ENCODE measurements at regions not wholly inside any gene's neighbourhood (a gene's known extent, or its start where the extent isn't known, plus 50 kb on each side); places are given as distances from the start of the nearest gene placed in this dataset.

- H3K27ac ChIP-seq (ENCODE audit: low read depth in 2 of 2, low read length in 1 of 2), result no peak overlapping the region
- H3K4me3 ChIP-seq (ENCODE audit: low read depth in 2 of 2, low read length in 1 of 2), result no peak overlapping the region
- ChIA-PET POLR2A (no interaction called here), CTCF (interaction anchor here (0.8 kb wide), 1 partner anchor 9 kb away, joined by 4 read pairs; no protein-coding TSS in a partner anchor)
- H3K9me3 ChIP-seq, result no peaks in the 10 kb centered on the region
- no peaks in the 10 kb centered on the region for H4K20me1 ChIP-seq (ENCODE audit: insufficient read depth)
- no peaks in the 10 kb centered on the region for H3F3A ChIP-seq (replicated peaks; ENCODE audit: insufficient read depth)
- TF ChIP-seq MXI1 (IDR thresholded peaks at IDR 0.05; ENCODE audit: low read depth, low read length), result no peak
- no peaks in the 10 kb centered on the region for H3K27me3 ChIP-seq (ENCODE audit: insufficient read depth)
- H3K79me2 ChIP-seq (ENCODE audit: insufficient read depth), result no peaks in the 10 kb centered on the region
- DNase-seq, result no peak
- no peaks in the 10 kb centered on the region for H3K9me2 ChIP-seq
- WGBS (ENCODE audit: low lambda C conversion rate), result 79% methylated on average over 2 of the region's 2 CpGs
- peaks cover 0 to 3% of the 10 kb centered on the region in 2 experiments for H3K36me3 ChIP-seq (replicated peaks in 1 of 2; ENCODE audit: control insufficient read depth in 1 of 2, insufficient read depth in 2 of 2, low read length in 1 of 2)
- no peak overlapping the region for H3K4me2 ChIP-seq
- no peak overlapping the region for H2AFZ ChIP-seq (ENCODE audit: low read depth)
- H3K4me1 ChIP-seq (ENCODE audit: control insufficient read depth in 1 of 2, insufficient read depth in 2 of 2, low read depth in 1 of 2, low read length in 1 of 2), result no peaks in the 10 kb centered on the region
- no peak overlapping the region for H3K9ac ChIP-seq
Observed at GRCh38 chr6:27119761-27120160, 127.7 kb upstream of the PRSS16 start.

DNA sequence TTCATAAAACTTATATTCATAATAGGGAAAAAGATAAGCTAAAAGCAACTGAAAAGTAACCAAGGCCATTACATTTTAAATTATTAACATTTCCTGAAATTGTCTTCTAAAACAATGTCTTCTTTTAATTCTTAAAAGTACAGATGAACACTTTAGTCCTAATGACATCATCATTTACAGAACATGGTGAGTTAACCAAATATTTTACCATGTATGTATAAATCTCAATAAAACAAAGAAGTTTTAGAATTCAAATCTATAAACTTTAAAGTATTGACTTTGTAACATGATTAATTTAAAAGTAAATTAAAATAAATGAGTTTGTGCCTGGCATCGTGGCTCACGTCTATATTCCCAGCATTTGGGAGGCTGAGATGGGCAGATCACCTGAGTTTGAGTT, 125.9 kb upstream of the PRSS16 start:
- POLR2A ChIA-PET, result no interaction called here

More for the DNA sequence above, 125.9 kb upstream of the PRSS16 start:
- no peak for TF ChIP-seq SIN3A (IDR thresholded peaks at IDR 0.05; ENCODE audit: borderline replicate concordance, low read depth, low read length)
- TF ChIP-seq, protein P1, sequence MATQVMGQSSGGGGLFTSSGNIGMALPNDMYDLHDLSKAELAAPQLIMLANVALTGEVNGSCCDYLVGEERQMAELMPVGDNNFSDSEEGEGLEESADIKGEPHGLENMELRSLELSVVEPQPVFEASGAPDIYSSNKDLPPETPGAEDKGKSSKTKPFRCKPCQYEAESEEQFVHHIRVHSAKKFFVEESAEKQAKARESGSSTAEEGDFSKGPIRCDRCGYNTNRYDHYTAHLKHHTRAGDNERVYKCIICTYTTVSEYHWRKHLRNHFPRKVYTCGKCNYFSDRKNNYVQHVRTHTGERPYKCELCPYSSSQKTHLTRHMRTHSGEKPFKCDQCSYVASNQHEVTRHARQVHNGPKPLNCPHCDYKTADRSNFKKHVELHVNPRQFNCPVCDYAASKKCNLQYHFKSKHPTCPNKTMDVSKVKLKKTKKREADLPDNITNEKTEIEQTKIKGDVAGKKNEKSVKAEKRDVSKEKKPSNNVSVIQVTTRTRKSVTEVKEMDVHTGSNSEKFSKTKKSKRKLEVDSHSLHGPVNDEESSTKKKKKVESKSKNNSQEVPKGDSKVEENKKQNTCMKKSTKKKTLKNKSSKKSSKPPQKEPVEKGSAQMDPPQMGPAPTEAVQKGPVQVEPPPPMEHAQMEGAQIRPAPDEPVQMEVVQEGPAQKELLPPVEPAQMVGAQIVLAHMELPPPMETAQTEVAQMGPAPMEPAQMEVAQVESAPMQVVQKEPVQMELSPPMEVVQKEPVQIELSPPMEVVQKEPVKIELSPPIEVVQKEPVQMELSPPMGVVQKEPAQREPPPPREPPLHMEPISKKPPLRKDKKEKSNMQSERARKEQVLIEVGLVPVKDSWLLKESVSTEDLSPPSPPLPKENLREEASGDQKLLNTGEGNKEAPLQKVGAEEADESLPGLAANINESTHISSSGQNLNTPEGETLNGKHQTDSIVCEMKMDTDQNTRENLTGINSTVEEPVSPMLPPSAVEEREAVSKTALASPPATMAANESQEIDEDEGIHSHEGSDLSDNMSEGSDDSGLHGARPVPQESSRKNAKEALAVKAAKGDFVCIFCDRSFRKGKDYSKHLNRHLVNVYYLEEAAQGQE (IDR thresholded peaks at IDR 0.05; ENCODE audit: low read depth, low read length), result no peak
- no peak for TF ChIP-seq FOXM1 (IDR thresholded peaks at IDR 0.05; ENCODE audit: low read depth)
- TF ChIP-seq USF1 (IDR thresholded peaks at IDR 0.05; ENCODE audit: borderline replicate concordance, low read depth), result no peak
- no peak for TF ChIP-seq NRF1 (IDR thresholded peaks at IDR 0.05; ENCODE audit: low read depth, low read length)
- no peak for TF ChIP-seq PBX3 (IDR thresholded peaks at IDR 0.05)
- TF ChIP-seq NFIC (IDR thresholded peaks at IDR 0.05; ENCODE audit: borderline replicate concordance), result no peak
- TF ChIP-seq CTCF (IDR thresholded peaks at IDR 0.05), result no peak
- TF ChIP-seq RFX5 (IDR thresholded peaks at IDR 0.05; ENCODE audit: low read length), result no peak
- no peak for TF ChIP-seq MEF2A (IDR thresholded peaks at IDR 0.05; ENCODE audit: borderline replicate concordance, low read depth)
- no peak for TF ChIP-seq TCF12 (IDR thresholded peaks at IDR 0.05)
- no peak for TF ChIP-seq RXRA (IDR thresholded peaks at IDR 0.05; ENCODE audit: borderline replicate concordance, low read depth)
- TF ChIP-seq, protein P2, sequence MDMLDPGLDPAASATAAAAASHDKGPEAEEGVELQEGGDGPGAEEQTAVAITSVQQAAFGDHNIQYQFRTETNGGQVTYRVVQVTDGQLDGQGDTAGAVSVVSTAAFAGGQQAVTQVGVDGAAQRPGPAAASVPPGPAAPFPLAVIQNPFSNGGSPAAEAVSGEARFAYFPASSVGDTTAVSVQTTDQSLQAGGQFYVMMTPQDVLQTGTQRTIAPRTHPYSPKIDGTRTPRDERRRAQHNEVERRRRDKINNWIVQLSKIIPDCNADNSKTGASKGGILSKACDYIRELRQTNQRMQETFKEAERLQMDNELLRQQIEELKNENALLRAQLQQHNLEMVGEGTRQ (IDR thresholded peaks at IDR 0.05; ENCODE audit: borderline replicate concordance, low read depth, low read length), result no peak
- no peak for TF ChIP-seq TAF1 (IDR thresholded peaks at IDR 0.05; ENCODE audit: borderline replicate concordance, low read depth, low read length)
- TF ChIP-seq ELF1 (IDR thresholded peaks at IDR 0.05), result no peak
- Histone ChIP-seq H3K9me3 (no peaks in the 10 kb centered on the region), H3K9me2 (no peaks in the 10 kb centered on the region), H3F3A (replicated peaks; ENCODE audit: insufficient read depth) (no peaks in the 10 kb centered on the region), H2AFZ (ENCODE audit: low read depth) (no peak overlapping the region), H3K9ac (no peak overlapping the region), H4K20me1 (ENCODE audit: insufficient read depth) (no peaks in the 10 kb centered on the region), H3K27ac (ENCODE audit: low read depth in 2 of 2, low read length in 1 of 2) (no peak overlapping the region), H3K27me3 (ENCODE audit: insufficient read depth) (no peaks in the 10 kb centered on the region), H3K4me2 (no peak overlapping the region), H3K79me2 (ENCODE audit: insufficient read depth) (no peaks in the 10 kb centered on the region), H3K36me3 (replicated peaks in 1 of 2; ENCODE audit: control insufficient read depth in 1 of 2, insufficient read depth in 2 of 2, low read length in 1 of 2) (peaks cover 0 to 3% of the 10 kb centered on the region in 2 experiments), H3K4me1 (ENCODE audit: control insufficient read depth in 1 of 2, insufficient read depth in 2 of 2, low read depth in 1 of 2, low read length in 1 of 2) (peaks cover 0 to 1% of the 10 kb centered on the region in 2 experiments; a peak in 1 of 4 replicates), H3K4me3 (ENCODE audit: low read depth in 2 of 2, low read length in 1 of 2) (no peak overlapping the region)
- DNase-seq, result no peak
- CTCF ChIA-PET, result interaction anchor here (0.6 kb wide), 1 partner anchor 674 kb away, joined by 3 read pairs; no protein-coding TSS in a partner anchor
- WGBS (ENCODE audit: low lambda C conversion rate), result 97% methylated on average over 2 of the region's 2 CpGs
